Prostate gland (tissue), 2 donors: ENCODE measurements at regions not wholly inside any gene's neighbourhood (a gene's known extent, or its start where the extent isn't known, plus 50 kb on each side); places are given as distances from the start of the nearest gene placed in this dataset.

ENCODE experiments used
- DNase-seq: peaks from one replicate; pipeline ENCODE4 v3.0.0-alpha.2; 2019; ENCODE audit warnings: low spot score
- H3K27ac ChIP-seq, 2 donors: fragments of 200-600 bp; sonication (generic); 2 replicates each; pipeline ENCODE4 v1.5.1; 2017 to 2019
- H3K27me3 ChIP-seq: fragments of 200-600 bp; sonication (generic); replicated peaks from 2 replicates; pipeline ENCODE4 v1.5.1; 2019; ENCODE audit not compliant: insufficient read depth
- H3K36me3 ChIP-seq, 2 donors: fragments of 200-600 bp; sonication (generic); 1 replicate in 1 of 2; 2 replicates in 1 of 2; pipeline versions ENCODE4 v1.5.1 to v1.8.1; 2017 to 2019
- H3K4me1 ChIP-seq: fragments of 200-600 bp; sonication (generic); replicated peaks from 2 replicates; pipeline ENCODE4 v1.5.1; 2019
- H3K4me3 ChIP-seq, 2 donors: fragments of 200-600 bp; sonication (generic); 2 replicates each; pipeline ENCODE4 v1.5.1; 2017 to 2019
- H3K9me3 ChIP-seq: fragments of 200-600 bp; sonication (generic); 2 replicates; pipeline ENCODE4 v1.5.1; 2017
- POLR2A ChIP-seq: fragments of 450-650 bp; IDR thresholded peaks from one replicate; pipeline ENCODE4 v1.6.1; 2016; ENCODE audit warnings: antibody characterized with exemption, mild to moderate bottlenecking
- POLR2AphosphoS5 ChIP-seq: sonication (generic); formaldehyde crosslinking; IDR thresholded peaks from one replicate; pipeline ENCODE4 v1.6.1; 2017; ENCODE audit warnings: antibody characterized with exemption
- WGBS: methylation state at CpG from one replicate; pipeline ENCODE4 v1.1.5; 2018; 5-methylcytosine and 5-hydroxymethylcytosine counted together
- intact Hi-C: fragments of 100-400 bp; cut with DNase I; formaldehyde crosslinking; loops from one replicate; pipeline ENCODE4 v1.14.2; 2022
- TF ChIP-seq, protein P1 (sequence below), 4 experiments: fragments of 200-600 bp in 2 of 4; fragments of 450-650 bp in 2 of 4; sonication (generic) in 2 of 4; IDR thresholded peaks; 1 replicate in 3 of 4; 2 replicates in 1 of 4; pipeline ENCODE4 v1.5.1; 2016 to 2019; ENCODE audit warnings: antibody characterized with exemption in 4 of 4, mild to moderate bottlenecking in 2 of 4, moderate library complexity in 2 of 4

DNA sequence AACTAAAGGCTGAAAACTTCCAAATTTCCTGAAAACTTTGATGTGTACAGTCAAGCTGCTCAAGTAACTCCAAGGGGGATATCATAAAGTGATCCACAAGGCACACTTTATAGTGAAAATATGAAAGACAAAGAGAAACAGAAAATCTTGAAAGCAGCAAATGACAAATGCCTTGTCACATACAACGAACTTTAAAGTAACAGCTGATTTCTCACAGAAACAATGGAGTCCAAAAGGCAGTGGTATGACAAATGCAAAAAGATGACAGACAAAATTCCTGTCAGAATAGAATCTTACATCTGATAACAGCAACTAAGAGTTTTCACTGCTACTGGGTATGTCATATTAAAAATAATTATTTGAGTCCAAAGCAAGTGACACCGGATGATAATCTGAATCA is 1602.3 kb upstream of the PRR20A start:
- Histone ChIP-seq H3K4me1 (no peaks in the 10 kb centered on the region), H3K27me3 (no peaks in the 10 kb centered on the region), H3K9me3 (no peaks in the 10 kb centered on the region), H3K27ac (no peak overlapping the region), H3K36me3 (no peaks in the 10 kb centered on the region), H3K4me3 (no peak overlapping the region)
- TF ChIP-seq POLR2AphosphoS5 = no peak
- TF ChIP-seq, protein P1, sequence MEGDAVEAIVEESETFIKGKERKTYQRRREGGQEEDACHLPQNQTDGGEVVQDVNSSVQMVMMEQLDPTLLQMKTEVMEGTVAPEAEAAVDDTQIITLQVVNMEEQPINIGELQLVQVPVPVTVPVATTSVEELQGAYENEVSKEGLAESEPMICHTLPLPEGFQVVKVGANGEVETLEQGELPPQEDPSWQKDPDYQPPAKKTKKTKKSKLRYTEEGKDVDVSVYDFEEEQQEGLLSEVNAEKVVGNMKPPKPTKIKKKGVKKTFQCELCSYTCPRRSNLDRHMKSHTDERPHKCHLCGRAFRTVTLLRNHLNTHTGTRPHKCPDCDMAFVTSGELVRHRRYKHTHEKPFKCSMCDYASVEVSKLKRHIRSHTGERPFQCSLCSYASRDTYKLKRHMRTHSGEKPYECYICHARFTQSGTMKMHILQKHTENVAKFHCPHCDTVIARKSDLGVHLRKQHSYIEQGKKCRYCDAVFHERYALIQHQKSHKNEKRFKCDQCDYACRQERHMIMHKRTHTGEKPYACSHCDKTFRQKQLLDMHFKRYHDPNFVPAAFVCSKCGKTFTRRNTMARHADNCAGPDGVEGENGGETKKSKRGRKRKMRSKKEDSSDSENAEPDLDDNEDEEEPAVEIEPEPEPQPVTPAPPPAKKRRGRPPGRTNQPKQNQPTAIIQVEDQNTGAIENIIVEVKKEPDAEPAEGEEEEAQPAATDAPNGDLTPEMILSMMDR (IDR thresholded peaks at IDR 0.05) = no peak
- no peak for TF ChIP-seq POLR2A
- intact Hi-C loops = no loop called here
- WGBS = 92% methylated on average over 2 of the region's 2 CpGs
- no peak for DNase-seq

DNA sequence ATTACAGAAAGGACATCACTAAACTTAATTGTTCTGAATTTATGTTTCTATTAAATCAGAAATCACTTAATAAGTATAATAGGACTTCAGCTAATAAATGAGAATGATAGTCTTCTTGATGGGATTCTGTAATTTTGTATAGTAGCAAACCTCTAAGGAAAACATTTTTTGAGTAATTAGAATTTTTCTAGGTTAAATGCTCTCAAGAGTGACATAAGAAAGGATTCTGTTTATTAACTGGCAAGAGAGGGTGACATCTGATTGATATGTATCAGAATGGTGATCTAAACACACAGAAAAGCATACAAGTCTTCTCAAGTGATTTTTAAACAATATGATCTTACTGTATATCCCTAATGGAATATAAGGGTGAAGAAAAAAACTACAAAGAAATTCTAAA is 1597.7 kb upstream of the PRR20A start:
- Histone ChIP-seq H3K36me3 (no peaks in the 10 kb centered on the region), H3K27ac (no peak overlapping the region), H3K4me1 (no peaks in the 10 kb centered on the region), H3K4me3 (no peak overlapping the region), H3K9me3 (no peaks in the 10 kb centered on the region), H3K27me3 (no peaks in the 10 kb centered on the region)
- intact Hi-C loops = no loop called here
- no peak for DNase-seq
- no peak for TF ChIP-seq POLR2AphosphoS5
- TF ChIP-seq, protein P1 (IDR thresholded peaks at IDR 0.05) = no peak
- TF ChIP-seq POLR2A = no peak

DNA sequence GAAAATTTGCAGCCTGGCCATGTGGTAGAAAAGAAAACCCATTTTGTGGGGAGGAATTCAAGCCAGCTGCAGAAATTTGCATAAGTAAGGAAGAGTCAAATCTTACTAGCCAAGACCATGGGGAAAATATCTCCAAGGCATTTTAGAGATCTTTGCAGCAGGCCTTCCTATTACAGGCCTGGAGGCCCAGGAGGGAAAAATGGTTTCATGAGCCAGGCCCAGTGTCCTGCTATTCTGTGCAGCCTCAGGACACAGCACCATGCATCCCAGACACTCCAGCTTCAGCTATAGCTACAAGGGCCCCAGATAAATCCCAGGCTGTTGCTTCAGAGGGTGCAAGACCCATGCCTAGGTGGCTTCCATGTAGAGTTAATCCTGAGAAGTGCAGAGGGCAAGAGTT is 1590.1 kb upstream of the PRR20A start:
- Histone ChIP-seq H3K4me1 (no peaks in the 10 kb centered on the region), H3K4me3 (no peak overlapping the region), H3K9me3 (no peaks in the 10 kb centered on the region), H3K27me3 (no peaks in the 10 kb centered on the region), H3K27ac (no peak overlapping the region), H3K36me3 (no peaks in the 10 kb centered on the region)
- intact Hi-C loops = no loop called here
- TF ChIP-seq, protein P1 (IDR thresholded peaks at IDR 0.05) = no peak
- no peak for TF ChIP-seq POLR2AphosphoS5
- DNase-seq = no peak

DNA sequence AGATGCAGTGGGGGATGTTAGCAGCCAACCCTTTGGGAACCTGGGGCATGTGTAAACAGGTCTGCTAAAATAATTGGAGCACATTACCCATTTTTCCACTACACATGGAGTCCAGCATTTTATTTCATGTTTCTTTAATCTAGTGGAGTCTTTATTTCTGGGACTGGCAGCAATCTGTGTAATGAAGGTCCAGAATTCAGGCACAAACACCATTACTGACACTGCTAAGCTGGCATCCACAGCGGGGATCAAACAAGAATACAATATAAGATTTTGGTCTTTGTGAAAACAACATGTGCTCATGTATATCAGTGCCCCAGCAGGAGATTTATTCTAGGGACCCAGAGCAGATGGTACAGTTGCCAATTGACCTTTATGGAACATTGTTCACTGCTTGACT is 1587.0 kb upstream of the PRR20A start:
- intact Hi-C loops = no loop called here
- H3K4me1 ChIP-seq = no peaks in the 10 kb centered on the region
- no peak for DNase-seq
- H3K36me3 ChIP-seq = no peaks in the 10 kb centered on the region
- H3K9me3 ChIP-seq = no peaks in the 10 kb centered on the region
- H3K27me3 ChIP-seq = no peaks in the 10 kb centered on the region
- WGBS = 59% methylated on average over 1 of the region's 1 CpG
- H3K27ac ChIP-seq = no peak overlapping the region
- H3K4me3 ChIP-seq = no peak overlapping the region
- no peak for TF ChIP-seq POLR2A
- TF ChIP-seq, protein P1 (IDR thresholded peaks at IDR 0.05) = no peak
- no peak for TF ChIP-seq POLR2AphosphoS5

DNA sequence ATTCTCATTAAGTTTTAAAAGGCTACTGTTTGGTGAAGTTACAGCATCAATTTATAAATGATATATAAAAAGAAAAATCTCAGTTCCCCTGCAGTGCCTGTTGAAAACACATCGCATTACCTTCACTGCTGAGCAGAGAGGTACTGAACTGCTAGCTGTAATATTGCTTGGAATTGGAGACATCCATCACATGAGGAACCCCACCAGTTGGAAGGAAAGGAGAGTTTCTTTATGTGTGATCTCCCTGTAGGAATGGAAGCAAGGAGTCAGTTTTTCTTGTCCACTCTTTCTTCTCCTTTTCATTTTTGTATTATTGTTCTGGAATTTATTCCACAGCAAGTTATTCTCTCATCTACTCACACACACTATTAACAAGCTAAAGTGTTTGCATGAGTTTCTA is 1586.0 kb upstream of the PRR20A start:
- no peaks in the 10 kb centered on the region for H3K4me1 ChIP-seq
- H3K27me3 ChIP-seq = no peaks in the 10 kb centered on the region
- 95% methylated on average over 1 of the region's 1 CpG for WGBS
- H3K9me3 ChIP-seq = no peaks in the 10 kb centered on the region
- H3K27ac ChIP-seq = no peak overlapping the region
- no peak for TF ChIP-seq POLR2A
- TF ChIP-seq POLR2AphosphoS5 = no peak
- TF ChIP-seq, protein P1 (IDR thresholded peaks at IDR 0.05) = no peak
- H3K36me3 ChIP-seq = no peaks in the 10 kb centered on the region
- no peak overlapping the region for H3K4me3 ChIP-seq
- no peak for DNase-seq
- intact Hi-C loops = no loop called here
